ENCODE measurements at regions not wholly inside any gene's neighbourhood (a gene's known extent, or its start where the extent isn't known, plus 50 kb on each side); places are given as distances from the start of the nearest gene placed in this dataset.

DNA sequence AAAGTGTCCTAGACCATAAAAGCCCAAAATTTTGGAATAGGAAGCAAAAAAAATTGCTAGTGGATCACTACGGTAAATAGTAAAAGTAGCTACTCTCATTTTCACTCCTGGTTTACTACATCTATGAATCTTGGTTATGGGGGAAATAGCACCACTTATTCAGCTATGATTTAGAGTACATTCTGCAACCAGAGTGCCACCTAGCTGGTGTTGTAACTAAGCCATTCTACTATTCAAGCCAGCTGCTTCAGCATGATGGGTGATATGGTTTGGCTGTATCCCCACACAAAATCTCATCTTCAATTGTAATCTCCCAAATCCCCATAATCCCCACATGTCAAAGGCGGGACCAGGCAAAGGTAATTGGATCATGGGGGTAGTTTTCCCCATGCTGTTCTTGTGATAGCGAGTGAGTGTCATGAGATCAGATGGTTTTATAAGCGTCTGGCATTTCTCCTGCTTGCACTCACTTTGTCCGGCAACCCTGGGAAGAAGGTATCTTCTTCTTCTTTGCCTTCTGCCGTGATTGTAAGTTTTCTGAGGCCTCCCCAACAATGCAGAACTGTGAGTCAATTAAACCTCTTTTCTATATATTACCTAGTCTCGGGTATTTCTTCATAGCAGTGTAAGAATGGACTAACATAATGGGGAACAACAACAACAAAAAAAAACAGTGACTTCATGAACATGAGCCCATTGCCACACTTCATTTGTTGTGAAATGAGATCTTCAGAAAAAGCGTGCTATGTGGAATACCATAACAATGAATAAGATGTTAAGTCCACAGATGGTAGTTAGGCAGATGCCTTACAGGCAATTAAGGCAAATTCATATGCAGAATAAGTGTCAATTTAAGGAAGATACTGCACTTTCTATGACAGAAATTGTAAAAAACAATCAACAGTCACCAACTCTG lies 280.1 kb downstream of the PABPC4L start:
- Histone ChIP-seq H3K79me2 (ENCODE audit: insufficient read depth, low read length) (no peaks in the 10 kb centered on the region), H3K4me1 (ENCODE audit: control insufficient read depth in 1 of 2, insufficient read depth in 2 of 2, low read length in 2 of 2) (no peaks in the 10 kb centered on the region), H3K27ac (ENCODE audit: low read depth in 1 of 2, low read length in 2 of 2) (no peak overlapping the region), H3K27me3 (ENCODE audit: control insufficient read depth in 2 of 2, insufficient read depth in 2 of 2, low read length in 2 of 2) (no peaks in the 10 kb centered on the region), H3K4me3 (replicated peaks in 1 of 3; ENCODE audit: low read depth in 2 of 3, low read length in 3 of 3) (no peak overlapping the region), H2AFZ (ENCODE audit: insufficient read depth, low read depth, low read length, poor library complexity, severe bottlenecking) (no peak overlapping the region), H3K36me3 (replicated peaks in 1 of 2; ENCODE audit: control insufficient read depth in 1 of 2, insufficient read depth in 2 of 2, low read length in 2 of 2) (no peaks in the 10 kb centered on the region), H4K20me1 (ENCODE audit: insufficient read depth, low read length) (no peaks in the 10 kb centered on the region), H3K4me2 (replicated peaks; ENCODE audit: extremely low read depth, low read length, poor library complexity, severe bottlenecking) (no peak overlapping the region), H3K9me3 (replicated peaks in 1 of 2; ENCODE audit: control insufficient read depth in 1 of 2, insufficient read depth in 1 of 2, low read length in 2 of 2) (no peaks in the 10 kb centered on the region), H3K9ac (ENCODE audit: insufficient read depth, low read length, poor library complexity, severe bottlenecking) (no peak overlapping the region)
- TF ChIP-seq, protein P1, sequence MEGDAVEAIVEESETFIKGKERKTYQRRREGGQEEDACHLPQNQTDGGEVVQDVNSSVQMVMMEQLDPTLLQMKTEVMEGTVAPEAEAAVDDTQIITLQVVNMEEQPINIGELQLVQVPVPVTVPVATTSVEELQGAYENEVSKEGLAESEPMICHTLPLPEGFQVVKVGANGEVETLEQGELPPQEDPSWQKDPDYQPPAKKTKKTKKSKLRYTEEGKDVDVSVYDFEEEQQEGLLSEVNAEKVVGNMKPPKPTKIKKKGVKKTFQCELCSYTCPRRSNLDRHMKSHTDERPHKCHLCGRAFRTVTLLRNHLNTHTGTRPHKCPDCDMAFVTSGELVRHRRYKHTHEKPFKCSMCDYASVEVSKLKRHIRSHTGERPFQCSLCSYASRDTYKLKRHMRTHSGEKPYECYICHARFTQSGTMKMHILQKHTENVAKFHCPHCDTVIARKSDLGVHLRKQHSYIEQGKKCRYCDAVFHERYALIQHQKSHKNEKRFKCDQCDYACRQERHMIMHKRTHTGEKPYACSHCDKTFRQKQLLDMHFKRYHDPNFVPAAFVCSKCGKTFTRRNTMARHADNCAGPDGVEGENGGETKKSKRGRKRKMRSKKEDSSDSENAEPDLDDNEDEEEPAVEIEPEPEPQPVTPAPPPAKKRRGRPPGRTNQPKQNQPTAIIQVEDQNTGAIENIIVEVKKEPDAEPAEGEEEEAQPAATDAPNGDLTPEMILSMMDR (IDR thresholded peaks at IDR 0.05) = no peak
- H3K36me3 Mint-ChIP-seq = no peaks in the 10 kb centered on the region
- DNase-seq = no peak
- WGBS (ENCODE audit: insufficient coverage) = 100% methylated on average over 1 of the region's 8 CpGs
- no peaks in the 10 kb centered on the region for H3K4me1 Mint-ChIP-seq
- no peaks in the 10 kb centered on the region for H3K27me3 Mint-ChIP-seq (ENCODE audit: low read depth in 3 of 3)
- no peak overlapping the region for H3K27ac Mint-ChIP-seq
- H3K4me3 Mint-ChIP-seq = no peak overlapping the region
- peaks cover 0 to 2% (median 0%) of the 10 kb centered on the region in 7 donors for H3K9me3 Mint-ChIP-seq
- intact Hi-C loops (cut with micrococcal nuclease) = no loop called here

- Histone ChIP-seq H3K4me1 (ENCODE audit: control insufficient read depth in 1 of 2, insufficient read depth in 2 of 2, low read length in 2 of 2) (no peaks in the 10 kb centered on the region), H4K20me1 (ENCODE audit: insufficient read depth, low read length) (no peaks in the 10 kb centered on the region), H3K9ac (ENCODE audit: insufficient read depth, low read length, poor library complexity, severe bottlenecking) (no peak overlapping the region), H3K4me3 (replicated peaks in 1 of 3; ENCODE audit: low read depth in 2 of 3, low read length in 3 of 3) (no peak overlapping the region), H3K27me3 (ENCODE audit: control insufficient read depth in 2 of 2, insufficient read depth in 2 of 2, low read length in 2 of 2) (no peaks in the 10 kb centered on the region), H3K9me3 (replicated peaks in 1 of 2; ENCODE audit: control insufficient read depth in 1 of 2, insufficient read depth in 1 of 2, low read length in 2 of 2) (no peaks in the 10 kb centered on the region), H3K4me2 (replicated peaks; ENCODE audit: extremely low read depth, low read length, poor library complexity, severe bottlenecking) (no peak overlapping the region), H3K79me2 (ENCODE audit: insufficient read depth, low read length) (no peaks in the 10 kb centered on the region), H2AFZ (ENCODE audit: insufficient read depth, low read depth, low read length, poor library complexity, severe bottlenecking) (no peak overlapping the region), H3K27ac (ENCODE audit: low read depth in 1 of 2, low read length in 2 of 2) (no peak overlapping the region), H3K36me3 (replicated peaks in 1 of 2; ENCODE audit: control insufficient read depth in 1 of 2, insufficient read depth in 2 of 2, low read length in 2 of 2) (no peaks in the 10 kb centered on the region)
- WGBS (ENCODE audit: insufficient coverage) = 100% methylated on average over 1 of the region's 2 CpGs
- H3K27me3 Mint-ChIP-seq (ENCODE audit: low read depth in 3 of 3) = no peaks in the 10 kb centered on the region
- no peak overlapping the region for H3K4me3 Mint-ChIP-seq
- no peaks in the 10 kb centered on the region for H3K4me1 Mint-ChIP-seq
- H3K36me3 Mint-ChIP-seq = no peaks in the 10 kb centered on the region
- TF ChIP-seq, protein P1 (IDR thresholded peaks at IDR 0.05) = no peak
- H3K27ac Mint-ChIP-seq = no peak overlapping the region
- intact Hi-C loops (cut with micrococcal nuclease) = no loop called here
- peaks cover 0 to 2% (median 0%) of the 10 kb centered on the region in 7 donors for H3K9me3 Mint-ChIP-seq
- no peak for DNase-seq
These were observed 281.4 kb downstream of the PABPC4L start for GRCh38 chr4:133920236-133920635.
